GM12891 (cell line): ENCODE measurements at regions not wholly inside any gene's neighbourhood (a gene's known extent, or its start where the extent isn't known, plus 50 kb on each side); places are given as distances from the start of the nearest gene placed in this dataset.

ENCODE experiments used
- POLR2A ChIP-seq: IDR thresholded peaks from 2 replicates; pipeline ENCODE4 v1.6.1; 2011; ENCODE audit warnings: low read depth, low read length, control low read depth
- POLR2AphosphoS5 ChIP-seq: IDR thresholded peaks from 2 replicates; pipeline ENCODE4 v1.6.1; 2011; ENCODE audit warnings: low read depth, low read length, control low read depth

DNA sequence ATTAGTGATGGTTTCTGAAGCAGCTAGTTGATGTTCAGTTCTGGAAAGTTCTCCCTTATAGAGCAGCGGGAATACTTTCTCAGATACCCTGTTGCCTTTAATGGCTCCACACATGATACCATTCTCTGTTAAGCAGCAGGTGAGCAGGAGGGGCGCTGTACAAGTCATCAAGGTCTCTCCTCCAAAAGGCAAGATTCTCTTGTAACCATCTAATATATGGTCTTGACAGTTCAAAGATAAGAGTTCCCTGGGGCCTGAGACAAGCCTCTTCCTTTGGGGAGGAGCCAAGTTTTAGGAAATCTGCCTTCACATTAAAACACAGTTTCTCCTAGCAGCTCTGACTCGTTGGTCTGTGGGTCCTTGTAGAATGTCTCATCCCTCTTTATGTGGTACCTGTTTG, 258.2 kb downstream of the QKI start:
- no peak for TF ChIP-seq POLR2AphosphoS5
- no peak for TF ChIP-seq POLR2A
